ENCODE measurements at regions not wholly inside any gene's neighbourhood (a gene's known extent, or its start where the extent isn't known, plus 50 kb on each side); places are given as distances from the start of the nearest gene placed in this dataset.

DNA sequence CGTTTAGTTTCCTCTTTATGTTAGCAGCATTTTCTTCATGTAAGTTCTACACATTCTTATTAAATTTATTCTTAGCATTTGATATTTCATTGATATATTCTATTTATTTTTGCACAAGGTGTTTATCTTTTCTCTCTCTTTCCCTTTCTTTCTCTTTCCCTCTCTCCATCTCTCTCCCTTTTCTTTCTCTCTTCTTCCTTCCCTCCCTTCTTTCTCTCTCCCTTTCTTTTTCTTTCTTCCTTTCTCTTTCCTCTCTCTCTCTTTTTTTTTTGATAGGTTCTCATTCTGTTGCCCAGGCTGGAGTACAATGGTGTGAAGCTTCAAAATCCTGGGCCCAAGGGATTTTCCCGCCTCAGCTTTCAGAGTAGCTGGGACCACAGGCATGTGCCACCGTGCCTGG, 176.4 kb downstream of the AXIN2 start:
- TF ChIP-seq, protein P1, sequence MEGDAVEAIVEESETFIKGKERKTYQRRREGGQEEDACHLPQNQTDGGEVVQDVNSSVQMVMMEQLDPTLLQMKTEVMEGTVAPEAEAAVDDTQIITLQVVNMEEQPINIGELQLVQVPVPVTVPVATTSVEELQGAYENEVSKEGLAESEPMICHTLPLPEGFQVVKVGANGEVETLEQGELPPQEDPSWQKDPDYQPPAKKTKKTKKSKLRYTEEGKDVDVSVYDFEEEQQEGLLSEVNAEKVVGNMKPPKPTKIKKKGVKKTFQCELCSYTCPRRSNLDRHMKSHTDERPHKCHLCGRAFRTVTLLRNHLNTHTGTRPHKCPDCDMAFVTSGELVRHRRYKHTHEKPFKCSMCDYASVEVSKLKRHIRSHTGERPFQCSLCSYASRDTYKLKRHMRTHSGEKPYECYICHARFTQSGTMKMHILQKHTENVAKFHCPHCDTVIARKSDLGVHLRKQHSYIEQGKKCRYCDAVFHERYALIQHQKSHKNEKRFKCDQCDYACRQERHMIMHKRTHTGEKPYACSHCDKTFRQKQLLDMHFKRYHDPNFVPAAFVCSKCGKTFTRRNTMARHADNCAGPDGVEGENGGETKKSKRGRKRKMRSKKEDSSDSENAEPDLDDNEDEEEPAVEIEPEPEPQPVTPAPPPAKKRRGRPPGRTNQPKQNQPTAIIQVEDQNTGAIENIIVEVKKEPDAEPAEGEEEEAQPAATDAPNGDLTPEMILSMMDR (IDR thresholded peaks at IDR 0.05): no peak
- TF ChIP-seq POLR2A (IDR thresholded peaks at IDR 0.05): no peak
